ENCODE measurements at regions not wholly inside any gene's neighbourhood (a gene's known extent, or its start where the extent isn't known, plus 50 kb on each side); places are given as distances from the start of the nearest gene placed in this dataset.

DNA sequence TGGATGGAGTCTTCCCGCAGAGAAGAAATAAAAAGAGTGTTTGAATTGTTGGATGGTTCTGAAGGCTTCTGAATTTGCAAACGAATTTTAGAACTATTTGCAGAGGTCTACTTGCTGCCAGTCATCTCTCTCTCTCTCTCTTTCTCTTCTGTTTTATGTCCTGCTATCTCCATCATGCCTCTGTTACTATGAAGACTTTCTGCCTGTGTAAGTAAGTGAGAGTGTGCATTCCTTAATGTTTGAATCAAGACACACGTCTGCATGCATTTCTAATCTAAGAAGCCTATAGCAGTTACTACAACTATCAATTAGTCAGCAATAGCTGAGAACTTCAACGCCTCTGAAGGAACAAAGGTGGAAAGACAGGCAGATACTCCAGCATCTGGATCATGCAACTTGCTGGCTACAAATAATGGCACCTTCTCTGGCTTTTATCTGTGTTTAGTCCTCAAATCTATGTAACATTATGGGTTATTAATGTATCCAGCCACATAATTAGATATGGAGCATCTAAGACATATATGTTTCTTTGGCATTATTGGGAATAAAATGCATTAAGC lies 191.5 kb upstream of the BLID start:
- Mint-ChIP-seq H3K4me3 (ENCODE audit: unreplicated experiment) (no peak overlapping the region), H3K27me3 (ENCODE audit: unreplicated experiment) (peaks cover 5% of the 10 kb centered on the region), H3K9me3 (ENCODE audit: unreplicated experiment) (no peaks in the 10 kb centered on the region), H3K36me3 (ENCODE audit: low read depth, unreplicated experiment) (no peaks in the 10 kb centered on the region), H3K27ac (ENCODE audit: unreplicated experiment) (no peak overlapping the region), H3K4me1 (ENCODE audit: unreplicated experiment) (peaks cover 16% of the 10 kb centered on the region)
- DNase-seq (ENCODE audit: low spot score) = no peak
- TF ChIP-seq, protein P1, sequence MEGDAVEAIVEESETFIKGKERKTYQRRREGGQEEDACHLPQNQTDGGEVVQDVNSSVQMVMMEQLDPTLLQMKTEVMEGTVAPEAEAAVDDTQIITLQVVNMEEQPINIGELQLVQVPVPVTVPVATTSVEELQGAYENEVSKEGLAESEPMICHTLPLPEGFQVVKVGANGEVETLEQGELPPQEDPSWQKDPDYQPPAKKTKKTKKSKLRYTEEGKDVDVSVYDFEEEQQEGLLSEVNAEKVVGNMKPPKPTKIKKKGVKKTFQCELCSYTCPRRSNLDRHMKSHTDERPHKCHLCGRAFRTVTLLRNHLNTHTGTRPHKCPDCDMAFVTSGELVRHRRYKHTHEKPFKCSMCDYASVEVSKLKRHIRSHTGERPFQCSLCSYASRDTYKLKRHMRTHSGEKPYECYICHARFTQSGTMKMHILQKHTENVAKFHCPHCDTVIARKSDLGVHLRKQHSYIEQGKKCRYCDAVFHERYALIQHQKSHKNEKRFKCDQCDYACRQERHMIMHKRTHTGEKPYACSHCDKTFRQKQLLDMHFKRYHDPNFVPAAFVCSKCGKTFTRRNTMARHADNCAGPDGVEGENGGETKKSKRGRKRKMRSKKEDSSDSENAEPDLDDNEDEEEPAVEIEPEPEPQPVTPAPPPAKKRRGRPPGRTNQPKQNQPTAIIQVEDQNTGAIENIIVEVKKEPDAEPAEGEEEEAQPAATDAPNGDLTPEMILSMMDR (IDR thresholded peaks at IDR 0.05; ENCODE audit: unreplicated experiment) = no peak

DNA sequence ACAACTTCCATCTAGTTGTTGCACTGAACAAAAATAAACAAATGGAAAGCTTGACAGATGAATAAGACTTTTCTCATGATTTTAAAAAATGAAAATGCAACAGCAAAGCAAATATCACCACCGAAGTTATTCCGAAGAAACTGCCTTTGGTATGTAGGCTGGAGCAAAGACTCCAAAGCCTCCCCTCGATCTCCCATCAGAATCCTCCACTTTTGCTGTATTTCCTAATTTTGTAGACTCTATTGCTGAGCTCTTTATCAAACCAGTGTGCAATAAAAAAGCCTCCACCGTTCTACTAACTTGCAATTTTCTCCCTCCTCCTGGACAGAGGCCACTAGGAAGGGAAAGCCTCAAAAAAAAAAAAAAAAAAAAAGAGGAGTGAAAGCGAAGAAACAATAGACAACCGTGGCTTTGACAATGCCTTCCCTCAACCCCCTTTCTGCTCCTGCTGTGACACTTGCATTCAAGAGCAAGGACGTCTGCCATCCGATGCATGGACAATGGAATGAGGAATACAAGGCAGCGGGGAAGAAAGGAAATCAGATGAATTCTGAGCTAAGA lies 190.9 kb upstream of the BLID start:
- H3K4me3 Mint-ChIP-seq (ENCODE audit: unreplicated experiment) = no peak overlapping the region
- H3K27ac Mint-ChIP-seq (ENCODE audit: unreplicated experiment) = no peak overlapping the region
- no peaks in the 10 kb centered on the region for H3K36me3 Mint-ChIP-seq (ENCODE audit: low read depth, unreplicated experiment)
- peaks cover 16% of the 10 kb centered on the region for H3K4me1 Mint-ChIP-seq (ENCODE audit: unreplicated experiment)
- TF ChIP-seq, protein P1 (IDR thresholded peaks at IDR 0.05; ENCODE audit: unreplicated experiment) = no peak
- peaks cover 5% of the 10 kb centered on the region for H3K27me3 Mint-ChIP-seq (ENCODE audit: unreplicated experiment)
- H3K9me3 Mint-ChIP-seq (ENCODE audit: unreplicated experiment) = no peaks in the 10 kb centered on the region
- DNase-seq (ENCODE audit: low spot score) = no peak

DNA sequence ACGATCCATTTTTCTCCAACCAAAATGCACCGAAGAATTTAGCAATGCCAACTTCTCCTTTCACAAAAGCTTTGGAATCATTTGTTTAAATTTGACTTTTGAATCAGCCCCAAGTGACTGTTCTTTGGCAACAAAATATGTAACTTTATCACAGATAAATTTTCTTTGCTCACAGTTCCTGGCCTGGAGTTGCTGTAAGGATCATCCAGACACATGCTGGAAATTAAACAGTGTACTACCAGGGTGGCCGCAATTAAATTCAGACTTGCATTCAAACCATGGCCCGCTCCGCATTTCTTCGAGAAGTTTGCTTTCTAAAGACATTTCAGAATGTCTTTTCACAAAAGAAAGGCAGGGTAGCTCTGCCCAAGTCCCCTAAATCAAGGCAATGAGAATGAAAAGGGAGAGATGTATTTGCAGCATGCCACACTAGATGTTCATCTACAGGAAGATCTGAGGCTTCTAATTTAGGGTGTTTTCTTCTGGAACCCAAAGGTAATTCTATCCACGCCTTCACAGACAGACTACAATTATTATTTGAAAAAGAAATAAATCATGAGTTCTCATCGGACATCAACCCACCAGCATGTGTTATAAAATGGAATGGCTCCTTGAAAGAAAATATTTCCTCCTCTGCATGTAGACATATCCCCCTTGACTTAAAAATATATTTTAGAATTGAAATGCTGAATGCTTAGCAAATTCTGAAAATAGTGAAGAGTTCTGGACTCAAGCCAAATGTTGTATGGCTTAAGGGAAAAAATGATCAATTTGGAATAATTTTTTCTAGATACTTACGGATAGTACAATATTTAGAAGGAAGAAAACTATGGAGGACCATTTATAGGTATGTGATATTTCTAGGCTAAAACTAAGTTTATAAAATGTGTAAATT lies 189.7 kb upstream of the BLID start:
- no peak overlapping the region for H3K4me3 Mint-ChIP-seq (ENCODE audit: unreplicated experiment)
- H3K36me3 Mint-ChIP-seq (ENCODE audit: low read depth, unreplicated experiment) = no peaks in the 10 kb centered on the region
- no peak for DNase-seq (ENCODE audit: low spot score)
- H3K27me3 Mint-ChIP-seq (ENCODE audit: unreplicated experiment) = peaks cover 5% of the 10 kb centered on the region
- H3K9me3 Mint-ChIP-seq (ENCODE audit: unreplicated experiment) = no peaks in the 10 kb centered on the region
- H3K4me1 Mint-ChIP-seq (ENCODE audit: unreplicated experiment) = peaks cover 16% of the 10 kb centered on the region
- TF ChIP-seq, protein P1 (IDR thresholded peaks at IDR 0.05; ENCODE audit: unreplicated experiment) = no peak
- H3K27ac Mint-ChIP-seq (ENCODE audit: unreplicated experiment) = no peak overlapping the region

DNA sequence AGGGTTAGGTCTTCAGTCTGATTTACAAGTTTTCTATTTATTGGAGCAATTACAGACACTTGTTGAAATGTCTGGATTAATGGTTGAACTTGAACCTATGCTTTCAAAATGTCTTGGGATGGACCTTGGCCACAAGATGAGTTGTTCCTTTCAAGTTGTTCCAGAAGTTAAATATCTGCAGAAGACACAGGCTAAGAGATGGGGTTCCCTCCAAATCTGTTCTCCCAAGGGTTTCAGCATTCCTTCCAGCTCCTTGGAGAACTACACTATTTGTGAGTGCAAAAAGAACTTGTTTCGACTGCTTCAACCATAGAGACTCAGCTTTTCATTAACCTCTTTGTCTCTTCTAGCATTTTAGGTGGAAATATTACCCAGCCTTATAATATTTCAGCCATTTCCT lies 189.0 kb upstream of the BLID start:
- Mint-ChIP-seq H3K27ac (ENCODE audit: unreplicated experiment) (no peak overlapping the region), H3K9me3 (ENCODE audit: unreplicated experiment) (peaks cover 5% of the 10 kb centered on the region), H3K36me3 (ENCODE audit: low read depth, unreplicated experiment) (no peaks in the 10 kb centered on the region), H3K4me1 (ENCODE audit: unreplicated experiment) (peaks cover 16% of the 10 kb centered on the region), H3K27me3 (ENCODE audit: unreplicated experiment) (peaks cover 6% of the 10 kb centered on the region), H3K4me3 (ENCODE audit: unreplicated experiment) (no peak overlapping the region)
- TF ChIP-seq, protein P1 (IDR thresholded peaks at IDR 0.05; ENCODE audit: unreplicated experiment) = no peak
- no peak for DNase-seq (ENCODE audit: low spot score)

DNA sequence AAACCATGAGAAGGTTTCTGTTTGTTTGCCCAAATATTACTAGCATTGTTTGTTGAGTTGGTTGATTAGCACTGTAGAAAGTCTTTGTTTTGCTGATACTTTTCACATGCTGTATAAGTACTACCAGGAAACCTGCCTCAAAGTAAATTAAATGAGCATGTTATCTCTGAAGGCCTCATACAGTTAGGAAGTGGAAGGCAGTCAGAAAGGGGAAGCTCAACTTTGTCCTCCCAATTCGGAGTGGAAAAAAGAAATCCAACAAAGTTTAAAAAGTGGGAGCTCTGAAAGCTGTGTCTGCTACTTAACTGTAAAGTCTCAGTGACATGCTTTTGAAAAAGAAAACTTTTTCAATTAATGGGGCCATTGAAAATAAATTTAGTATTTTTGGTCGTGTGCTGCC lies 188.3 kb upstream of the BLID start:
- no peak overlapping the region for H3K4me3 Mint-ChIP-seq (ENCODE audit: unreplicated experiment)
- H3K4me1 Mint-ChIP-seq (ENCODE audit: unreplicated experiment) = peaks cover 11% of the 10 kb centered on the region
- TF ChIP-seq, protein P1 (IDR thresholded peaks at IDR 0.05; ENCODE audit: unreplicated experiment) = no peak
- DNase-seq (ENCODE audit: low spot score) = no peak
- H3K9me3 Mint-ChIP-seq (ENCODE audit: unreplicated experiment) = peaks cover 7% of the 10 kb centered on the region
- no peaks in the 10 kb centered on the region for H3K36me3 Mint-ChIP-seq (ENCODE audit: low read depth, unreplicated experiment)
- peaks cover 5% of the 10 kb centered on the region for H3K27me3 Mint-ChIP-seq (ENCODE audit: unreplicated experiment)
- no peak overlapping the region for H3K27ac Mint-ChIP-seq (ENCODE audit: unreplicated experiment)
